HepG2 (cell line): ENCODE measurements at regions not wholly inside any gene's neighbourhood (a gene's known extent, or its start where the extent isn't known, plus 50 kb on each side); places are given as distances from the start of the nearest gene placed in this dataset.

Source experiments
- ATAC-seq: fragments of 200-7000 bp; cut with Tn5 transposase; 3 replicates; pipeline ENCODE4 v1.9.1; 2020; ENCODE audit warnings: mild to moderate bottlenecking, moderate library complexity
- BruUV-seq: library from RNA; stranded (reverse); fragments of 400-500 nt; replicated peaks from 2 replicates; lab custom pipeline; 2021; lab: Mats Ljungman, UMichigan
- CTCF ChIA-PET: fragments of 300-600 bp; formaldehyde crosslinking; extraction: SDS; loops from one replicate; lab custom pipeline; 2021; ENCODE audit warnings: low total read pairs, inconsistent platforms, low intra/inter-chr PET ratio; lab: Yijun Ruan, JAX
- POLR2A ChIA-PET: fragments of 350-600 bp; sonication (Branson Sonifier 250); formaldehyde crosslinking; loops from one replicate; lab custom pipeline; 2020; ENCODE audit warnings: antibody characterized with exemption, inconsistent platforms; lab: Yijun Ruan, JAX
- DNase-seq: peaks from one replicate; pipeline ENCODE4 v3.0.0-alpha.2; 2015; ENCODE audit warnings: low spot score
- FAIRE-seq: peaks from 3 replicates; lab custom pipeline; 2011; peaks lifted over from hg19 to GRCh38; lab: Jason Lieb, UNC
- H2AFZ ChIP-seq: one replicate; pipeline ENCODE4 v1.6.1; 2011; ENCODE audit warnings: low read length, inconsistent platforms
- H3K27ac ChIP-seq: fragments of 300-600 bp; 3 replicates; pipeline ENCODE4 v1.8.0; 2011; ENCODE audit warnings: mixed run types, mild to moderate bottlenecking, mixed read lengths, low read length, inconsistent platforms; ENCODE audit not compliant: insufficient read depth; ENCODE audit errors: extremely low read length
- H3K27me3 ChIP-seq, 2 experiments: fragments of 200-600 bp in 1 of 2; 2 replicates in 1 of 2; 3 replicates in 1 of 2; pipeline versions ENCODE4 v1.6.0 to v1.8.0; 2011; ENCODE audit warnings: low read length in 2 of 2, mild to moderate bottlenecking in 2 of 2, moderate library complexity in 2 of 2, inconsistent platforms in 1 of 2; ENCODE audit not compliant: insufficient read depth in 2 of 2, control insufficient read depth in 1 of 2
- H3K36me3 ChIP-seq, 2 experiments: fragments of 200-600 bp in 1 of 2; replicated peaks in 1 of 2; 2 replicates in 1 of 2; 3 replicates in 1 of 2; pipeline versions ENCODE4 v1.5.1 to v1.8.0; 2011; ENCODE audit warnings: low read length in 2 of 2, inconsistent platforms in 1 of 2; ENCODE audit not compliant: insufficient read depth in 2 of 2, control insufficient read depth in 1 of 2
- H3K4me1 ChIP-seq: 2 replicates; pipeline ENCODE4 v1.5.1; 2012; ENCODE audit warnings: low read length, inconsistent platforms; ENCODE audit not compliant: insufficient read depth
- H3K4me2 ChIP-seq: 2 replicates; pipeline ENCODE4 v1.6.0; 2011; ENCODE audit warnings: low read depth, low read length, inconsistent platforms
- H3K4me3 ChIP-seq, 3 experiments: fragments of 200-600 bp in 1 of 3; sonication (generic), shearing (Covaris generic) in 1 of 3; replicated peaks in 1 of 3; 2 replicates each; pipeline ENCODE4 v1.5.1; 2011 to 2016; ENCODE audit warnings: low read length in 3 of 3, inconsistent platforms in 2 of 3, low read depth in 2 of 3, mild to moderate bottlenecking in 2 of 3, control low read depth in 1 of 3, mixed read lengths in 1 of 3; ENCODE audit not compliant: insufficient read depth in 1 of 3
- H3K79me2 ChIP-seq: one replicate; pipeline ENCODE4 v1.6.1; 2011; ENCODE audit warnings: low read length, inconsistent platforms; ENCODE audit not compliant: insufficient read depth
- H3K9ac ChIP-seq: 2 replicates; pipeline ENCODE4 v1.6.0; 2011; ENCODE audit warnings: mild to moderate bottlenecking, low read depth, low read length, inconsistent platforms; ENCODE audit not compliant: insufficient read depth
- H3K9me3 ChIP-seq: 2 replicates; pipeline ENCODE4 v1.5.1; 2012; ENCODE audit warnings: mild to moderate bottlenecking, low read length
- H4K20me1 ChIP-seq: 2 replicates; pipeline ENCODE4 v1.6.0; 2011; ENCODE audit warnings: inconsistent platforms, mild to moderate bottlenecking, low read length, moderate library complexity; ENCODE audit not compliant: insufficient read depth
- AFF4 ChIP-seq: sonication (generic); formaldehyde crosslinking; IDR thresholded peaks from 2 replicates; pipeline ENCODE4 v1.4.0; 2020; ENCODE audit warnings: missing genetic modification reagents
- BRCA1 ChIP-seq: sonication (generic); formaldehyde crosslinking; IDR thresholded peaks from 2 replicates; pipeline ENCODE4 v1.4.0; 2020; ENCODE audit warnings: missing genetic modification reagents
- KLF15 ChIP-seq: sonication (generic); formaldehyde crosslinking; IDR thresholded peaks from 2 replicates; pipeline ENCODE4 v1.8.1; 2023; ENCODE audit warnings: borderline replicate concordance, mild to moderate bottlenecking, inconsistent platforms, missing genetic modification reagents, mixed read lengths
- MIXL1 ChIP-seq: IDR thresholded peaks from 2 replicates; pipeline ENCODE4 v1.6.1; 2016
- PRMT3 ChIP-seq: sonication (generic); formaldehyde crosslinking; IDR thresholded peaks from 2 replicates; pipeline ENCODE4 v1.8.1; 2022; ENCODE audit warnings: low read depth, mild to moderate bottlenecking, moderate library complexity, missing genetic modification reagents, borderline replicate concordance
- RBM39 ChIP-seq: fragments of 200-400 bp; formaldehyde crosslinking; IDR thresholded peaks from one replicate; pipeline ENCODE4 v1.6.1; 2018; ENCODE audit warnings: antibody characterized with exemption, mild to moderate bottlenecking, low read depth, low read length; ENCODE audit not compliant: poor library complexity, severe bottlenecking
- REL ChIP-seq: sonication (generic); formaldehyde crosslinking; conservative IDR thresholded peaks from 2 replicates; pipeline ENCODE4 v1.8.0; 2022; ENCODE audit warnings: mild to moderate bottlenecking, missing genetic modification reagents, moderate library complexity
- SOX6 ChIP-seq, 2 experiments: fragments of 450-650 bp in 1 of 2; sonication (generic) in 1 of 2; formaldehyde crosslinking in 1 of 2; IDR thresholded peaks; 2 replicates each; pipeline versions ENCODE4 v1.4.0 to v1.6.1; 2017 to 2020; ENCODE audit warnings: antibody characterized with exemption in 1 of 2, mild to moderate bottlenecking in 1 of 2, missing genetic modification reagents in 1 of 2
- TEAD3 ChIP-seq: optimal IDR thresholded peaks from 2 replicates; pipeline ENCODE3; 2016; ENCODE audit warnings: borderline replicate concordance
- ZBTB20 ChIP-seq: sonication (generic); formaldehyde crosslinking; IDR thresholded peaks from 2 replicates; pipeline ENCODE4 v1.8.1; 2023; ENCODE audit warnings: missing genetic modification reagents, low read depth, mild to moderate bottlenecking, borderline replicate concordance
- ZBTB34 ChIP-seq: sonication (generic); formaldehyde crosslinking; IDR thresholded peaks from 2 replicates; pipeline ENCODE4 v1.8.0; 2022; ENCODE audit warnings: mild to moderate bottlenecking, missing genetic modification reagents
- ZKSCAN5 ChIP-seq: sonication (generic); formaldehyde crosslinking; IDR thresholded peaks from 2 replicates; pipeline ENCODE4 v1.5.1; 2020; ENCODE audit warnings: mild to moderate bottlenecking, missing genetic modification reagents
- ZKSCAN8 ChIP-seq: IDR thresholded peaks from 2 replicates; pipeline ENCODE4 v1.6.1; 2016; ENCODE audit warnings: borderline replicate concordance, missing genetic modification reagents, missing compliant biosample characterization
- ZNF138 ChIP-seq: sonication (generic); formaldehyde crosslinking; IDR thresholded peaks from 2 replicates; pipeline ENCODE4 v1.5.0; 2020; ENCODE audit warnings: mild to moderate bottlenecking, low read depth, missing genetic modification reagents
- ZNF253 ChIP-seq: sonication (generic); formaldehyde crosslinking; IDR thresholded peaks from 2 replicates; pipeline ENCODE4 v1.8.0; 2022; ENCODE audit warnings: mild to moderate bottlenecking, missing genetic modification reagents, borderline replicate concordance
- ZNF350 ChIP-seq: sonication (generic); formaldehyde crosslinking; IDR thresholded peaks from 2 replicates; pipeline ENCODE4 v1.4.0; 2020; ENCODE audit warnings: mild to moderate bottlenecking, low read depth, missing genetic modification reagents, borderline replicate concordance
- ZNF563 ChIP-seq: sonication (generic); formaldehyde crosslinking; IDR thresholded peaks from 2 replicates; pipeline ENCODE4 v1.8.0; 2022; ENCODE audit warnings: mild to moderate bottlenecking, moderate library complexity, missing genetic modification reagents
- ZNF720 ChIP-seq: sonication (generic); formaldehyde crosslinking; IDR thresholded peaks from 2 replicates; pipeline ENCODE4 v1.4.0; 2020; ENCODE audit warnings: missing genetic modification reagents
- ZZZ3 ChIP-seq: sonication (generic); formaldehyde crosslinking; IDR thresholded peaks from 2 replicates; pipeline ENCODE4 v1.4.0; 2020; ENCODE audit warnings: missing genetic modification reagents, mild to moderate bottlenecking, borderline replicate concordance
- WGBS: methylation state at CpG from one replicate; pipeline ENCODE4 v1.1.6; 2017; ENCODE audit warnings: low lambda C conversion rate; 5-methylcytosine and 5-hydroxymethylcytosine counted together
- in situ Hi-C: cut with HindIII; loops from 2 replicates; pipeline ENCODE4 v1.10.0; 2017; ENCODE audit warnings: low pct_unique_long_range_greater_than_20kb; ENCODE audit not compliant: extremely low pct_ligation_motif_present
- intact Hi-C: fragments of 100-400 bp; cut with micrococcal nuclease; formaldehyde crosslinking; loops from one replicate; pipeline ENCODE4 v1.10.0; 2022; ENCODE audit not compliant: unreplicated experiment

GRCh38 chr12:92625639-92626310, 77.0 kb upstream of the PLEKHG7 start:
- no peak for ATAC-seq

More at GRCh38 chr12:92625639-92626310, 77.0 kb upstream of the PLEKHG7 start:
- H3K4me1 ChIP-seq: no peaks in the 10 kb centered on the region
- H3K4me3 ChIP-seq: no peak overlapping the region
- CTCF ChIA-PET: no interaction called here
- 2% methylated on average over 3 of the region's 3 CpGs for WGBS
- 0 out of 5 replicates have a peak, but pooled peaks cover 0 to 3% of the 10 kb centered on the region in 2 experiments for H3K27me3 ChIP-seq
- no peak for TF ChIP-seq ZZZ3
- no peak for TF ChIP-seq ZNF350 (CRISPR knock-in tag)
- TF ChIP-seq ZKSCAN5 (CRISPR knock-in tag): no peak
- TF ChIP-seq TEAD3 (CRISPR knock-in tag): no peak
- TF ChIP-seq ZKSCAN8 (CRISPR knock-in tag): no peak
- TF ChIP-seq MIXL1 (CRISPR knock-in tag): no peak
- TF ChIP-seq PRMT3 (CRISPR knock-in tag): no peak
- TF ChIP-seq RBM39: no peak
- TF ChIP-seq SOX6 (IDR thresholded peaks at IDR 0.05): no peak
- TF ChIP-seq SOX6 (CRISPR knock-in tag; IDR thresholded peaks at IDR 0.05): no peak
- TF ChIP-seq ZBTB20 (CRISPR knock-in tag): no peak
- TF ChIP-seq ZNF138 (CRISPR knock-in tag): no peak
- no peak for TF ChIP-seq ZNF563 (CRISPR knock-in tag)
- no peak for TF ChIP-seq ZBTB34 (CRISPR knock-in tag)
- no peak for TF ChIP-seq KLF15 (CRISPR knock-in tag)
- no peak for TF ChIP-seq ZNF720 (CRISPR knock-in tag)
- no peak for TF ChIP-seq AFF4 (CRISPR knock-in tag)
- TF ChIP-seq ZNF253: no peak
- no peak for TF ChIP-seq REL (CRISPR knock-in tag)
- TF ChIP-seq BRCA1 (CRISPR knock-in tag): no peak
- TF ChIP-seq, all 625 proteins: peak for 0
- H3K4me2 ChIP-seq: no peak overlapping the region
- intact Hi-C loops: no loop called here
- H3K9me3 ChIP-seq: no peaks in the 10 kb centered on the region
- H3K9ac ChIP-seq: no peak overlapping the region
- POLR2A ChIA-PET: no interaction called here
- no peak for FAIRE-seq
- no peak overlapping the region for H3K27ac ChIP-seq
- H4K20me1 ChIP-seq: no peaks in the 10 kb centered on the region
- BruUV-seq: no TSS peak
- in situ Hi-C loops: no loop called here
- H3K79me2 ChIP-seq: no peaks in the 10 kb centered on the region
- no peaks in the 10 kb centered on the region for H3K36me3 ChIP-seq
- no peak for DNase-seq
- no peak overlapping the region for H2AFZ ChIP-seq
